HepG2 (cell line): ENCODE measurements at regions not wholly inside any gene's neighbourhood (a gene's known extent, or its start where the extent isn't known, plus 50 kb on each side); places are given as distances from the start of the nearest gene placed in this dataset.
A peak's percentile ranks its signal among the peaks of the same experiment; 100 is the strongest.

Source experiments
- ATRX ChIP-seq: sonication (generic); formaldehyde crosslinking; IDR thresholded peaks from 2 replicates; pipeline ENCODE4 v1.4.0; 2020; ENCODE audit warnings: missing genetic modification reagents, borderline replicate concordance
- BCL6 ChIP-seq: IDR thresholded peaks from 2 replicates; pipeline ENCODE4 v1.6.1; 2016; ENCODE audit warnings: missing genetic modification reagents, missing compliant biosample characterization
- HOXA3 ChIP-seq: sonication (generic); formaldehyde crosslinking; IDR thresholded peaks from 2 replicates; pipeline ENCODE4 v1.5.0; 2020; ENCODE audit warnings: missing genetic modification reagents
- KAT2B ChIP-seq: fragments of 150-350 bp; IDR thresholded peaks from 2 replicates; pipeline ENCODE4 v1.6.1; 2014; ENCODE audit warnings: low read depth, low read length, borderline replicate concordance
- KDM5A ChIP-seq: fragments of 200-600 bp; sonication (generic); IDR thresholded peaks from 2 replicates; pipeline ENCODE4 v1.7.0; 2018; ENCODE audit warnings: antibody characterized with exemption, mild to moderate bottlenecking, low read length, borderline replicate concordance
- LCORL ChIP-seq, 2 experiments: fragments of 450-650 bp in 1 of 2; sonication (generic) in 1 of 2; formaldehyde crosslinking in 1 of 2; IDR thresholded peaks; 2 replicates each; pipeline versions ENCODE4 v1.5.0 to v1.6.1; 2017 to 2020; ENCODE audit warnings: antibody characterized with exemption in 1 of 2, missing genetic modification reagents in 1 of 2
- MBD4 ChIP-seq: IDR thresholded peaks from 2 replicates; pipeline ENCODE4 v1.6.1; 2012; ENCODE audit warnings: low read length, inconsistent platforms, borderline replicate concordance
- NFE2L1 ChIP-seq: sonication (generic); formaldehyde crosslinking; IDR thresholded peaks from 2 replicates; pipeline ENCODE4 v1.4.0; 2020; ENCODE audit warnings: missing genetic modification reagents, mild to moderate bottlenecking, borderline replicate concordance
- ONECUT2 ChIP-seq: sonication (generic); formaldehyde crosslinking; IDR thresholded peaks from 2 replicates; pipeline ENCODE4 v1.4.0; 2020; ENCODE audit warnings: missing genetic modification reagents
- SMARCC2 ChIP-seq: fragments of 450-650 bp; IDR thresholded peaks from 2 replicates; pipeline ENCODE4 v1.6.1; 2017; ENCODE audit warnings: antibody characterized with exemption, mild to moderate bottlenecking
- SOX6 ChIP-seq, 2 experiments: fragments of 450-650 bp in 1 of 2; sonication (generic) in 1 of 2; formaldehyde crosslinking in 1 of 2; IDR thresholded peaks; 2 replicates each; pipeline versions ENCODE4 v1.4.0 to v1.6.1; 2017 to 2020; ENCODE audit warnings: antibody characterized with exemption in 1 of 2, mild to moderate bottlenecking in 1 of 2, missing genetic modification reagents in 1 of 2
- ZNF572 ChIP-seq: sonication (generic); formaldehyde crosslinking; IDR thresholded peaks from 2 replicates; pipeline ENCODE4 v1.5.1; 2020; ENCODE audit warnings: mild to moderate bottlenecking, missing genetic modification reagents
- ZNF619 ChIP-seq: sonication (generic); formaldehyde crosslinking; IDR thresholded peaks from 2 replicates; pipeline ENCODE4 v1.4.0; 2020; ENCODE audit warnings: mild to moderate bottlenecking, missing genetic modification reagents
- ZNF850 ChIP-seq: sonication (generic); formaldehyde crosslinking; conservative IDR thresholded peaks from 2 replicates; pipeline ENCODE4 v1.9.0; 2021; ENCODE audit warnings: mild to moderate bottlenecking, missing genetic modification reagents
- TF ChIP-seq, protein P1 (sequence below): IDR thresholded peaks from 2 replicates; pipeline ENCODE4 v1.6.1; 2016; ENCODE audit warnings: low read depth, missing genetic modification reagents, missing compliant biosample characterization
- TF ChIP-seq, protein P2 (sequence below): sonication (generic); formaldehyde crosslinking; conservative IDR thresholded peaks from 2 replicates; pipeline ENCODE4 v1.4.0; 2020; ENCODE audit warnings: missing genetic modification reagents
- TF ChIP-seq, protein P3 (sequence below): sonication (generic); formaldehyde crosslinking; IDR thresholded peaks from 2 replicates; pipeline ENCODE4 v1.4.0; 2020; ENCODE audit warnings: low read depth, mild to moderate bottlenecking, missing genetic modification reagents
- TF ChIP-seq, protein P4 (sequence below): sonication (generic); formaldehyde crosslinking; IDR thresholded peaks from 2 replicates; pipeline ENCODE4 v1.4.0; 2020; ENCODE audit warnings: missing genetic modification reagents, borderline replicate concordance

DNA sequence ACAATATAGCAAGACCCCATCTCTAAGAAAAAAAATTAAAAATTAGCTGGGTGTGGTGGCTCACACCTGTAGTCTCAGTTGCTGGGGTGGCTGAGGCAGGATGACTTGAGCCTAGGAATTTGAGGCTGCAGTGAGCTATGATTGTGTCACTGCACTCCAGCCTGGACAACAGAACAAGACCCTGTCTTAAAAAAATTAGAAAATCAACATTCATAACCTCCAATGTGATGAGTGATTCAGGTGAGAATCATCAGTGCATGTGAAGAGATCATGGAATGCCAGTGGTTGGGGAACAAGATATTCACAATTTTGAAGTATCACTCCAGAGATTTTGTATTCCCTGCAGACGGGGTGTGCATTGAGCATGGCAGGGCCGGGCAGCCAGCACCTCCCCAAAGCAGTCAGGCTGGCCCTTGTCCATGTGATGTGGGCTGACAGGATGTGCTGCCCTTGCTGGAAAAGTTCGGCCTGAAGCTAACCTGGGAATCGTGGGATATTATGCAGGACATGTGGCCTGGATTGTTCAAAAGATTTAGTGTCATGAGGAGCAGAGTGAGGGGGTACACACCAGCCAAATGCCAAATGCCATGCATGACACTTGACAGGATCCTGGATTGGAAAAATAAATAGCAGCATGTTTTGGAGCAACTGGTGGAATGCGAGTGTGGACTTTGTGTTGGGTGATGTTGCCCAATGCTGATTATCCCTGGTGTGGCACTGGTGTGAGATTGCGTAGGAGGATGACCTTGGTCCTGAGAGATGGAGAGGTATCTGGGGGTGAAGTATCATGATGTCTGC is 189.0 kb downstream of the RGS3 start (continued):
- TF ChIP-seq, protein P1, sequence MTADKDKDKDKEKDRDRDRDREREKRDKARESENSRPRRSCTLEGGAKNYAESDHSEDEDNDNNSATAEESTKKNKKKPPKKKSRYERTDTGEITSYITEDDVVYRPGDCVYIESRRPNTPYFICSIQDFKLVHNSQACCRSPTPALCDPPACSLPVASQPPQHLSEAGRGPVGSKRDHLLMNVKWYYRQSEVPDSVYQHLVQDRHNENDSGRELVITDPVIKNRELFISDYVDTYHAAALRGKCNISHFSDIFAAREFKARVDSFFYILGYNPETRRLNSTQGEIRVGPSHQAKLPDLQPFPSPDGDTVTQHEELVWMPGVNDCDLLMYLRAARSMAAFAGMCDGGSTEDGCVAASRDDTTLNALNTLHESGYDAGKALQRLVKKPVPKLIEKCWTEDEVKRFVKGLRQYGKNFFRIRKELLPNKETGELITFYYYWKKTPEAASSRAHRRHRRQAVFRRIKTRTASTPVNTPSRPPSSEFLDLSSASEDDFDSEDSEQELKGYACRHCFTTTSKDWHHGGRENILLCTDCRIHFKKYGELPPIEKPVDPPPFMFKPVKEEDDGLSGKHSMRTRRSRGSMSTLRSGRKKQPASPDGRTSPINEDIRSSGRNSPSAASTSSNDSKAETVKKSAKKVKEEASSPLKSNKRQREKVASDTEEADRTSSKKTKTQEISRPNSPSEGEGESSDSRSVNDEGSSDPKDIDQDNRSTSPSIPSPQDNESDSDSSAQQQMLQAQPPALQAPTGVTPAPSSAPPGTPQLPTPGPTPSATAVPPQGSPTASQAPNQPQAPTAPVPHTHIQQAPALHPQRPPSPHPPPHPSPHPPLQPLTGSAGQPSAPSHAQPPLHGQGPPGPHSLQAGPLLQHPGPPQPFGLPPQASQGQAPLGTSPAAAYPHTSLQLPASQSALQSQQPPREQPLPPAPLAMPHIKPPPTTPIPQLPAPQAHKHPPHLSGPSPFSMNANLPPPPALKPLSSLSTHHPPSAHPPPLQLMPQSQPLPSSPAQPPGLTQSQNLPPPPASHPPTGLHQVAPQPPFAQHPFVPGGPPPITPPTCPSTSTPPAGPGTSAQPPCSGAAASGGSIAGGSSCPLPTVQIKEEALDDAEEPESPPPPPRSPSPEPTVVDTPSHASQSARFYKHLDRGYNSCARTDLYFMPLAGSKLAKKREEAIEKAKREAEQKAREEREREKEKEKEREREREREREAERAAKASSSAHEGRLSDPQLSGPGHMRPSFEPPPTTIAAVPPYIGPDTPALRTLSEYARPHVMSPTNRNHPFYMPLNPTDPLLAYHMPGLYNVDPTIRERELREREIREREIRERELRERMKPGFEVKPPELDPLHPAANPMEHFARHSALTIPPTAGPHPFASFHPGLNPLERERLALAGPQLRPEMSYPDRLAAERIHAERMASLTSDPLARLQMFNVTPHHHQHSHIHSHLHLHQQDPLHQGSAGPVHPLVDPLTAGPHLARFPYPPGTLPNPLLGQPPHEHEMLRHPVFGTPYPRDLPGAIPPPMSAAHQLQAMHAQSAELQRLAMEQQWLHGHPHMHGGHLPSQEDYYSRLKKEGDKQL, result peak; percentile 88
- no peak; the same call in 1 of the 2 replicates for TF ChIP-seq ONECUT2 (CRISPR knock-in tag)
- TF ChIP-seq ZNF850 (CRISPR knock-in tag), result no peak
- no peak for TF ChIP-seq ZNF572 (CRISPR knock-in tag)
- no peak for TF ChIP-seq SMARCC2
- no peak for TF ChIP-seq ZNF619 (CRISPR knock-in tag)
- peak; percentile 91 for TF ChIP-seq BCL6 (CRISPR knock-in tag)
- TF ChIP-seq KAT2B, result no peak
- no peak for TF ChIP-seq SOX6 (IDR thresholded peaks at IDR 0.05)
- TF ChIP-seq SOX6 (CRISPR knock-in tag; IDR thresholded peaks at IDR 0.05), result peak; percentile 92
- TF ChIP-seq ATRX, result no peak
- TF ChIP-seq LCORL (IDR thresholded peaks at IDR 0.05), result peak; percentile 99
- TF ChIP-seq LCORL (CRISPR knock-in tag; IDR thresholded peaks at IDR 0.05), result peak; percentile 100
- peak; percentile 92 for TF ChIP-seq HOXA3
- TF ChIP-seq, protein P2, sequence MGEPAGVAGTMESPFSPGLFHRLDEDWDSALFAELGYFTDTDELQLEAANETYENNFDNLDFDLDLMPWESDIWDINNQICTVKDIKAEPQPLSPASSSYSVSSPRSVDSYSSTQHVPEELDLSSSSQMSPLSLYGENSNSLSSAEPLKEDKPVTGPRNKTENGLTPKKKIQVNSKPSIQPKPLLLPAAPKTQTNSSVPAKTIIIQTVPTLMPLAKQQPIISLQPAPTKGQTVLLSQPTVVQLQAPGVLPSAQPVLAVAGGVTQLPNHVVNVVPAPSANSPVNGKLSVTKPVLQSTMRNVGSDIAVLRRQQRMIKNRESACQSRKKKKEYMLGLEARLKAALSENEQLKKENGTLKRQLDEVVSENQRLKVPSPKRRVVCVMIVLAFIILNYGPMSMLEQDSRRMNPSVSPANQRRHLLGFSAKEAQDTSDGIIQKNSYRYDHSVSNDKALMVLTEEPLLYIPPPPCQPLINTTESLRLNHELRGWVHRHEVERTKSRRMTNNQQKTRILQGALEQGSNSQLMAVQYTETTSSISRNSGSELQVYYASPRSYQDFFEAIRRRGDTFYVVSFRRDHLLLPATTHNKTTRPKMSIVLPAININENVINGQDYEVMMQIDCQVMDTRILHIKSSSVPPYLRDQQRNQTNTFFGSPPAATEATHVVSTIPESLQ, result no peak
- TF ChIP-seq, protein P3, sequence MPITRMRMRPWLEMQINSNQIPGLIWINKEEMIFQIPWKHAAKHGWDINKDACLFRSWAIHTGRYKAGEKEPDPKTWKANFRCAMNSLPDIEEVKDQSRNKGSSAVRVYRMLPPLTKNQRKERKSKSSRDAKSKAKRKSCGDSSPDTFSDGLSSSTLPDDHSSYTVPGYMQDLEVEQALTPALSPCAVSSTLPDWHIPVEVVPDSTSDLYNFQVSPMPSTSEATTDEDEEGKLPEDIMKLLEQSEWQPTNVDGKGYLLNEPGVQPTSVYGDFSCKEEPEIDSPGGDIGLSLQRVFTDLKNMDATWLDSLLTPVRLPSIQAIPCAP (CRISPR knock-in tag), result no peak
- TF ChIP-seq NFE2L1, result no peak
- TF ChIP-seq, protein P4, sequence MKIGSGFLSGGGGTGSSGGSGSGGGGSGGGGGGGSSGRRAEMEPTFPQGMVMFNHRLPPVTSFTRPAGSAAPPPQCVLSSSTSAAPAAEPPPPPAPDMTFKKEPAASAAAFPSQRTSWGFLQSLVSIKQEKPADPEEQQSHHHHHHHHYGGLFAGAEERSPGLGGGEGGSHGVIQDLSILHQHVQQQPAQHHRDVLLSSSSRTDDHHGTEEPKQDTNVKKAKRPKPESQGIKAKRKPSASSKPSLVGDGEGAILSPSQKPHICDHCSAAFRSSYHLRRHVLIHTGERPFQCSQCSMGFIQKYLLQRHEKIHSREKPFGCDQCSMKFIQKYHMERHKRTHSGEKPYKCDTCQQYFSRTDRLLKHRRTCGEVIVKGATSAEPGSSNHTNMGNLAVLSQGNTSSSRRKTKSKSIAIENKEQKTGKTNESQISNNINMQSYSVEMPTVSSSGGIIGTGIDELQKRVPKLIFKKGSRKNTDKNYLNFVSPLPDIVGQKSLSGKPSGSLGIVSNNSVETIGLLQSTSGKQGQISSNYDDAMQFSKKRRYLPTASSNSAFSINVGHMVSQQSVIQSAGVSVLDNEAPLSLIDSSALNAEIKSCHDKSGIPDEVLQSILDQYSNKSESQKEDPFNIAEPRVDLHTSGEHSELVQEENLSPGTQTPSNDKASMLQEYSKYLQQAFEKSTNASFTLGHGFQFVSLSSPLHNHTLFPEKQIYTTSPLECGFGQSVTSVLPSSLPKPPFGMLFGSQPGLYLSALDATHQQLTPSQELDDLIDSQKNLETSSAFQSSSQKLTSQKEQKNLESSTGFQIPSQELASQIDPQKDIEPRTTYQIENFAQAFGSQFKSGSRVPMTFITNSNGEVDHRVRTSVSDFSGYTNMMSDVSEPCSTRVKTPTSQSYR (CRISPR knock-in tag), result peak; percentile 86; the same call in 1 of the 2 replicates
- TF ChIP-seq MBD4, result no peak
- no peak for TF ChIP-seq KDM5A
